CD4-positive, alpha-beta memory T cell (primary cell): ENCODE measurements at regions not wholly inside any gene's neighbourhood (a gene's known extent, or its start where the extent isn't known, plus 50 kb on each side); places are given as distances from the start of the nearest gene placed in this dataset.

Source experiments
- CTCF ChIA-PET: fragments of 350-600 bp; sonication (Branson Sonifier 250); formaldehyde crosslinking; loops from one replicate; lab custom pipeline; 2021; ENCODE audit warnings: inconsistent platforms; ENCODE audit not compliant: partially characterized antibody; lab: Charles Lee
- POLR2A ChIA-PET: fragments of 350-600 bp; sonication (Branson Sonifier 250); formaldehyde crosslinking; loops from one replicate; lab custom pipeline; 2021; ENCODE audit not compliant: partially characterized antibody; lab: Charles Lee
- DNase-seq, 5 donors: peaks; one replicate each; pipeline versions ENCODE4 v3.0.0 to v3.0.0-alpha.2; 2020 to 2022; ENCODE audit warnings: mixed read lengths in 1 of 5
- H3K27ac ChIP-seq: one replicate; pipeline ENCODE4 v1.7.0; 2013; ENCODE audit warnings: low read depth, low read length
- H3K27me3 ChIP-seq: 2 replicates; pipeline ENCODE4 v1.7.0; 2013; ENCODE audit warnings: mild to moderate bottlenecking, low read length, moderate library complexity; ENCODE audit not compliant: insufficient read depth
- H3K36me3 ChIP-seq: 2 replicates; pipeline ENCODE4 v1.7.0; 2013; ENCODE audit warnings: mild to moderate bottlenecking, low read length, moderate library complexity; ENCODE audit not compliant: insufficient read depth
- H3K4me1 ChIP-seq: 2 replicates; pipeline ENCODE4 v1.7.0; 2013; ENCODE audit warnings: mild to moderate bottlenecking, low read length, moderate library complexity; ENCODE audit not compliant: insufficient read depth
- H3K4me3 ChIP-seq, 2 donors: one replicate each; pipeline ENCODE4 v1.7.0; 2013; ENCODE audit warnings: low read length in 2 of 2, mild to moderate bottlenecking in 1 of 2
- H3K9me3 ChIP-seq, 2 donors: one replicate each; pipeline ENCODE4 v1.7.0; 2013; ENCODE audit warnings: low read length in 2 of 2, control low read depth in 1 of 2; ENCODE audit not compliant: control insufficient read depth in 1 of 2
- H3K27ac Mint-ChIP-seq, 7 donors: one replicate each; pipeline ENCODE4 v1.8.0; 2020 to 2021; ENCODE audit warnings: mixed read lengths in 7 of 7, mild to moderate bottlenecking in 6 of 7, inconsistent platforms in 3 of 7, moderate library complexity in 3 of 7
- H3K27me3 Mint-ChIP-seq, 2 donors: one replicate each; pipeline ENCODE4 v1.8.0; 2020 to 2021; ENCODE audit warnings: mixed read lengths in 2 of 2
- H3K36me3 Mint-ChIP-seq, 2 donors: one replicate each; pipeline ENCODE4 v1.8.0; 2020 to 2021; ENCODE audit warnings: mixed read lengths in 2 of 2, inconsistent platforms in 1 of 2, mild to moderate bottlenecking in 1 of 2
- H3K4me1 Mint-ChIP-seq, 4 donors: one replicate each; pipeline ENCODE4 v1.8.0; 2020 to 2021; ENCODE audit warnings: mixed read lengths in 4 of 4, mild to moderate bottlenecking in 1 of 4
- H3K4me3 Mint-ChIP-seq, 8 donors: one replicate each; pipeline ENCODE4 v1.8.0; 2020 to 2021; ENCODE audit warnings: mixed read lengths in 8 of 8, mild to moderate bottlenecking in 7 of 8, moderate library complexity in 6 of 8, inconsistent platforms in 3 of 8
- H3K9me3 Mint-ChIP-seq, 8 donors: one replicate each; pipeline ENCODE4 v1.8.0; 2020 to 2021; ENCODE audit warnings: mixed read lengths in 8 of 8, mild to moderate bottlenecking in 5 of 8, inconsistent platforms in 3 of 8, moderate library complexity in 1 of 8
- intact Hi-C: fragments of 100-400 bp; cut with micrococcal nuclease; formaldehyde crosslinking; loops from one replicate; pipeline ENCODE4 v1.15.1; 2023

DNA sequence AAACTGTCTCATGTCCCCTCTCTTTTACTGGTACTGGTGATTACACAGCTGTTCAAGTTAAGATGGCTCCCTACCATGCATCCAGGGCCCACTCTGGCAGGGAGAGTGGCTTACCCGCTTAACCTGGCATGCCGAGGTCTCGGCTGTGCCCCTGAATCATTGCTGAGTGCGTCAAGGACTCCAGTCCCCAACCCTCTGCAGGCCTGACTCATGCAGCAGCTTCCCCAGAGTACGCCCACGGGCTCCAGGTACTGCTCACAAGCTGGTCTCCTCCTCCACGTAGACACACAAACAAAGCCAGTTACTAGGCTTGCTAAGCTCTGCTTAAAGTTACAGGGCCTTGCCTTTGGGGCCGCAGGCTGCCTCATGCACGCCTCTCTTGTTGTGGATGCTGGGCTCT lies 447.4 kb downstream of the COG6 start:
- H3K9me3 Mint-ChIP-seq = peaks cover 2 to 18% (median 12%) of the 10 kb centered on the region in 8 donors
- no peak overlapping the region for H3K27ac ChIP-seq
- peak overlapping the region in 4 of 8 donors; percentile 8 to 37 (median 20) for H3K4me3 Mint-ChIP-seq
- peaks cover 15 to 31% (median 18%) of the 10 kb centered on the region in 4 donors for H3K4me1 Mint-ChIP-seq
- no peak overlapping the region for H3K4me3 ChIP-seq
- peaks cover 0 to 4% of the 10 kb centered on the region in 2 donors for H3K36me3 Mint-ChIP-seq
- H3K27ac Mint-ChIP-seq = peak overlapping the region in 4 of 7 donors; percentile 29 to 88 (median 66)
- intact Hi-C loops = no loop called here
- ChIA-PET POLR2A (interaction anchor here (1.0 kb wide), 1 partner anchor 12 kb away, joined by 4 read pairs; no protein-coding TSS in a partner anchor), CTCF (no interaction called here)
- H3K9me3 ChIP-seq = no peaks in the 10 kb centered on the region
- no peaks in the 10 kb centered on the region for H3K36me3 ChIP-seq
- H3K4me1 ChIP-seq = peaks cover 18% of the 10 kb centered on the region
- H3K27me3 Mint-ChIP-seq = no peaks in the 10 kb centered on the region
- no peaks in the 10 kb centered on the region for H3K27me3 ChIP-seq
- DNase-seq = peak in 3 of 5 donors; percentile 8 to 73 (median 11)

DNA sequence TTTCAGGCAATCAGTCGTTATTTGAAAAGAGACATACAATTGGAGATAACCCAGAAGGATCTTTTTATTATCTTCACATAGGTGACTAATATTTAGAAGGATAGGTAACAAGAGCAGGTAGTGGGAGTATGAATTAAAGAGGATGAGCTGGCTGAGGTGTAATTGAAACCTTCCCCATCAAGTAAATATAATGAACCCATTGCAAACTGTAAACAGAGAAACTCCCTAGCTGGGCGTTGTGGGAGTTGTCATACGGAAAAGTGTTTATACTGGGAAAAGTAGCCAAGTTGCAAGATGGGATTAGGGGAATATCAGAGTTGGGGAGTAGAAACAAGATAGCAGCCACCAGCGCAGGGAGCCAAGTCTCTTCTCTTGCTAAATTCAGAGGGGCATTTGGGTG lies 448.4 kb downstream of the COG6 start:
- Histone ChIP-seq H3K4me3 (no peak overlapping the region), H3K4me1 (peaks cover 18% of the 10 kb centered on the region), H3K27ac (no peak overlapping the region), H3K27me3 (no peaks in the 10 kb centered on the region), H3K36me3 (no peaks in the 10 kb centered on the region), H3K9me3 (no peaks in the 10 kb centered on the region)
- Mint-ChIP-seq H3K27me3 (no peaks in the 10 kb centered on the region), H3K36me3 (peaks cover 0 to 4% of the 10 kb centered on the region in 2 donors), H3K27ac (peak overlapping the region in 2 of 7 donors; percentile 28 to 73), H3K9me3 (peaks cover 2 to 15% (median 8%) of the 10 kb centered on the region in 8 donors), H3K4me3 (no peak overlapping the region), H3K4me1 (peaks cover 15 to 25% (median 18%) of the 10 kb centered on the region in 4 donors)
- DNase-seq = no peak
- ChIA-PET POLR2A (no interaction called here), CTCF (no interaction called here)
- intact Hi-C loops = no loop called here

DNA sequence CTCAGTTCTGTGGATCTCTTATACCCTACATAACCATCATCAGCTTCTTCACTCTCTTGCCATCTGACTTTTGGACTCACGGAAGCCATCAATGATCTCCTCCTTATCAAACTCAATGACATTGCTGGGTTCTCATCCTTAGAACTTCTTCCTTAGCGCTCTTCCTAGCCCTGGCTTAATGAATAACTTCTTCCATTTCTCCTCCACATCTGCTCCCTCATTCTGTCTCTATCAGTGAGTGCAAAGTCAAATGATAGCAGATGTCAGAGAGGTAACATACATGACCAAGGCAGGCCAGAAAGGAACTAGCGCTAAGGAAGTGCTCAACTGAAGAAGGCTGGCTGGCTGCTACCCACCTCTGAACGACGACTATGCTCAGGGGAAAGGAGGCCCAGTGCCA lies 449.8 kb downstream of the COG6 start:
- peaks cover 15 to 25% (median 19%) of the 10 kb centered on the region in 4 donors for H3K4me1 Mint-ChIP-seq
- H3K36me3 Mint-ChIP-seq = peaks cover 0 to 1% of the 10 kb centered on the region in 2 donors
- no peaks in the 10 kb centered on the region for H3K27me3 ChIP-seq
- no peak overlapping the region for H3K4me3 Mint-ChIP-seq
- no peak for DNase-seq
- H3K27ac ChIP-seq = no peak overlapping the region
- intact Hi-C loops = no loop called here
- no peaks in the 10 kb centered on the region for H3K9me3 ChIP-seq
- peaks cover under 1 to 3% (median 2%) of the 10 kb centered on the region in 8 donors for H3K9me3 Mint-ChIP-seq
- H3K27ac Mint-ChIP-seq = no peak overlapping the region
- no peaks in the 10 kb centered on the region for H3K36me3 ChIP-seq
- ChIA-PET CTCF (no interaction called here), POLR2A (interaction anchor here (1.1 kb wide), 1 partner anchor 30 kb away, joined by 3 read pairs; no protein-coding TSS in a partner anchor)
- peaks cover 18% of the 10 kb centered on the region for H3K4me1 ChIP-seq
- H3K27me3 Mint-ChIP-seq = no peaks in the 10 kb centered on the region
- no peak overlapping the region for H3K4me3 ChIP-seq

DNA sequence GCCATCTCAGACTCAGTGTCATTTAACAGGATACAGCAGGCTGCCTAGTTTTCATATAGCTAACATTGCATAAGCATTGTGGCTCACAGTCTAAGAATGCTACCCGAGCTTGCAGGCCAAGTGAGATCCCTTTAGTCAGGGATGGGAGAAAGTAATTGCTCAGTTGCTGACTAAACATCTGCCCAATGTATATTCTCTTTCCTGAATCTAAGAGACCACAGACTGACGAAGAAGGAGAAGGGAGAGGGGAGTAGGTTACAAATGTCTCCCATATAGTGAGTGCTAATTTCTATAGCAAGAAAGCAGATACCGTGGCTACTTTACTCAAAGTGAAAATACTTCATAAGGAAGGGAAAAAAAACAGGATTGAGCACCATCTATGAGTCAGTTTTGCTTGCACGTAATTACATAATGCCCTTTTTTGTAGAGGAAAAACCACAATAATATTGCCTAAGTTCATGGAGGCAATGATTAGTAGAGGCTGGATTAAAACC lies 453.9 kb downstream of the COG6 start:
- Histone ChIP-seq H3K4me1 (no peaks in the 10 kb centered on the region), H3K27me3 (no peaks in the 10 kb centered on the region), H3K36me3 (no peaks in the 10 kb centered on the region), H3K9me3 (no peaks in the 10 kb centered on the region), H3K27ac (no peak overlapping the region), H3K4me3 (no peak overlapping the region)
- peak overlapping the region in 1 of 7 donors; percentile 68 for H3K27ac Mint-ChIP-seq
- intact Hi-C loops = no loop called here
- no peak for DNase-seq
- H3K4me3 Mint-ChIP-seq = no peak overlapping the region
- H3K36me3 Mint-ChIP-seq = no peaks in the 10 kb centered on the region
- H3K4me1 Mint-ChIP-seq = peaks cover 0 to 2% (median 0%) of the 10 kb centered on the region in 4 donors
- CTCF ChIA-PET = no interaction called here
- POLR2A ChIA-PET = no interaction called here
- H3K9me3 Mint-ChIP-seq = peaks cover 0 to 2% (median 0%) of the 10 kb centered on the region in 8 donors
- H3K27me3 Mint-ChIP-seq = no peaks in the 10 kb centered on the region

DNA sequence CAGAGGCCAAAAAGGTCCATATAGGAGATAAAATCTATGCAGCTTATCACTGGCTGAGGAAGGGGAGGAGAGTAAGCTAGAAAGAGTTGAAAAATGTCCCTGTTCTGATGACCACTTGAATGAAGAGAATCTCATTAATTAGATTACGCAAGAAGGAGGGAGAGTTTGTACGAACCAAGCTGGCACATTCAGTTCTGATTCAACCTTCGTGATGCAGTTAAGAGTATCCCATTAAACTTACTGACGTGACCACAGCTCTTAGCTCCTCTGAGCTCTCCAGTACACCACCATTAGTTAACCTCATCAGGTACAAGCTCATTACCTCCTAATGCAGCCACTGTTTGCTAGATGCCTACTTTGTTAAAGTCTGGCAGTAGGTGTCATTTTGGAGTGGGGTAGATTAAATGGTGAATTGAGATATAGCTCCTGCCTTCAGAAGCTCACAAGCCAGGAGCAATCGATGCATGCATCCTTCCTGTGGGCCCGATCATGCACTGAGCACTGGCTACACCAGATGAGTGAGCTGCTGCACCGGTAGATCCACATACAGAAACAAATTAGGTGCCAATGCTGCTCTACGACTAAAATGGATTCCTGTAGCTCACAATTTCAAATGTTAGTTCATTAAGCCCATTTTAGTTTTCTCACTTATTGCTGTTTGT lies 458.3 kb downstream of the COG6 start:
- no peaks in the 10 kb centered on the region for H3K27me3 Mint-ChIP-seq
- H3K4me1 Mint-ChIP-seq = peaks cover 11 to 17% (median 15%) of the 10 kb centered on the region in 4 donors
- CTCF ChIA-PET = interaction anchor here (1.4 kb wide), 1 partner anchor 555 kb away, joined by 3 read pairs; no protein-coding TSS in a partner anchor
- POLR2A ChIA-PET = interaction anchor here (1.0 kb wide), 1 partner anchor 12 kb away, joined by 3 read pairs; no protein-coding TSS in a partner anchor
- no peaks in the 10 kb centered on the region for H3K36me3 ChIP-seq
- intact Hi-C loops = no loop called here
- no peaks in the 10 kb centered on the region for H3K9me3 ChIP-seq
- no peaks in the 10 kb centered on the region for H3K27me3 ChIP-seq
- H3K4me3 ChIP-seq = no peak overlapping the region
- DNase-seq = no peak
- no peak overlapping the region for H3K27ac ChIP-seq
- H3K4me1 ChIP-seq = peaks cover 13% of the 10 kb centered on the region
- H3K27ac Mint-ChIP-seq = peak overlapping the region in 2 of 7 donors; percentile 7 to 62
- H3K36me3 Mint-ChIP-seq = no peaks in the 10 kb centered on the region
- no peak overlapping the region for H3K4me3 Mint-ChIP-seq
- H3K9me3 Mint-ChIP-seq = peaks cover 0 to 4% (median 0%) of the 10 kb centered on the region in 8 donors

DNA sequence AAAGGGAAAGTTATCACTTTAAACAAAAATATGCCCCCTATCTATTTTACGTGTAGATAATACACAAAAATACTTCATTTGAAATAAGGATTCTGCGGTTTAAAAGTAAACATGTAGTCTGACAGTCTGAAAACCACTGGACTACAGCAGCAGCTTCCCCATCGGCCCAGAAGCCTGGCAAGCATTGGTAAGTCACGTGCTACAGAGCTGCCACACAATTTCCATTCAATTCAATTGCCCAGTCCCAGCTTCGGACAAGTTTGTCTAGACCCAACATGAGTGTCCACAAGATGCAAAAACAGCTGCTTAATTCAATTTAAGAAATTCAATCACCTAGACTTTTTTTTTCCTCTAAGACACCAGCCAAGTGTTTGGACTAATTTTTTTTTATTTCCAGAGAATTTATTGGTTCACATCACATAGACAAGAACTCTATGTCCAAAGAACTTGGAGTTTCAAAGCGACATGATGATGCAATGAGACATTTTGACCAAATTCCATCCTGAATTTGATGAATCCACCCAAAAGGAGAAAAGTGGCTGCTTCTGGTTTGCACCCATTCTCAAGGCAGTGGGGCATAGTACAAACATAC lies 458.9 kb downstream of the COG6 start:
- Histone ChIP-seq H3K36me3 (no peaks in the 10 kb centered on the region), H3K4me1 (peaks cover 13% of the 10 kb centered on the region), H3K27ac (no peak overlapping the region), H3K9me3 (no peaks in the 10 kb centered on the region), H3K27me3 (no peaks in the 10 kb centered on the region), H3K4me3 (no peak overlapping the region)
- CTCF ChIA-PET = interaction anchor here (1.4 to 1.6 kb wide), 2 partner anchors 92 to 554 kb away, joined by 3 to 7 read pairs; no protein-coding TSS in a partner anchor
- DNase-seq = no peak
- H3K4me1 Mint-ChIP-seq = peaks cover 11 to 17% (median 14%) of the 10 kb centered on the region in 4 donors
- H3K9me3 Mint-ChIP-seq = peaks cover 0 to 4% (median under 1%) of the 10 kb centered on the region in 8 donors
- POLR2A ChIA-PET = interaction anchor here (1.0 kb wide), 1 partner anchor 13 kb away, joined by 3 read pairs; no protein-coding TSS in a partner anchor
- H3K27ac Mint-ChIP-seq = peak overlapping the region in 1 of 7 donors; percentile 7
- no peak overlapping the region for H3K4me3 Mint-ChIP-seq
- H3K27me3 Mint-ChIP-seq = no peaks in the 10 kb centered on the region
- no peaks in the 10 kb centered on the region for H3K36me3 Mint-ChIP-seq
- intact Hi-C loops = no loop called here

DNA sequence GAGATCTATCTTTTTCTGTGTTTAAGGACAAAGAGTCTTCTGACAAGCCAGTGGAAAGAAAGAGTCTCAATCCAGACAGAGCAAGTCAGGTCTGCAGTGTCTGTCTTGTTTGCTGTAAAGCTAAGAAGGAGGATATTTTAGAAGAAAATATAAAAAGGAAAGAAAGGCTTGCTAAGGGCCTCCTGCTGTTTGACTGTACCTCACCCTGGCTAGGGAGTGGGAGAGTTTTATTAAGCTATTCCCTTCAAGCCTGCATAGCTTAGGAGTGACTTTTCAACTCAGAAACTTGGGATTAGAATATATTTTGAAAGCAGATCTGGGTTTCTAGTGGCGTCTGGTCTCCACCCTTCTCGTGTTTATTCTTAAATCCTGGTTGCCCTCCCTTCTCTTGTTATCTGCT lies 460.0 kb downstream of the COG6 start:
- no peaks in the 10 kb centered on the region for H3K27me3 ChIP-seq
- Mint-ChIP-seq H3K36me3 (no peaks in the 10 kb centered on the region), H3K27me3 (no peaks in the 10 kb centered on the region), H3K27ac (peak overlapping the region; percentile 9 to 92 (median 70)), H3K9me3 (peaks cover 0 to 5% (median 2%) of the 10 kb centered on the region in 8 donors), H3K4me1 (peaks cover 11 to 17% (median 14%) of the 10 kb centered on the region in 4 donors), H3K4me3 (peak overlapping the region in 2 of 8 donors; percentile 37 to 52)
- intact Hi-C loops = no loop called here
- H3K9me3 ChIP-seq = no peaks in the 10 kb centered on the region
- ChIA-PET CTCF (interaction anchor here (1.6 kb wide), 1 partner anchor 91 kb away, joined by 7 read pairs; no protein-coding TSS in a partner anchor), POLR2A (interaction anchor here (0.7 to 1.0 kb wide), 2 partner anchors 9 to 549 kb away, joined by 3 to 4 read pairs; no protein-coding TSS in a partner anchor)
- DNase-seq = no peak
- no peak overlapping the region for H3K4me3 ChIP-seq
- peaks cover 13% of the 10 kb centered on the region for H3K4me1 ChIP-seq
- no peaks in the 10 kb centered on the region for H3K36me3 ChIP-seq
- H3K27ac ChIP-seq = no peak overlapping the region
